Natural killer cell (primary cell): ENCODE measurements at regions not wholly inside any gene's neighbourhood (a gene's known extent, or its start where the extent isn't known, plus 50 kb on each side); places are given as distances from the start of the nearest gene placed in this dataset.

Source experiments
- ATAC-seq, 3 donors: fragments of 150-1000 bp in 2 of 3; fragments of 200-7000 bp in 1 of 3; cut with Tn5 transposase; 1 replicate in 1 of 3; 2 replicates in 2 of 3; pipeline ENCODE4 v1.10.0; 2021; ENCODE audit warnings: mild to moderate bottlenecking in 2 of 3, moderate library complexity in 2 of 3
- DNase-seq, 2 donors: peaks; one replicate each; pipeline versions ENCODE4 v3.0.0 to v3.0.0-alpha.2; 2013 to 2021; ENCODE audit warnings: mixed read lengths in 1 of 2
- H3K27ac ChIP-seq: one replicate; pipeline ENCODE4 v1.5.1; 2013; ENCODE audit warnings: mild to moderate bottlenecking, low read length
- H3K27me3 ChIP-seq: one replicate; pipeline ENCODE4 v1.6.1; 2013; ENCODE audit warnings: low read length; ENCODE audit not compliant: control insufficient read depth, insufficient read depth
- H3K36me3 ChIP-seq: one replicate; pipeline ENCODE4 v1.6.1; 2013; ENCODE audit warnings: low read length; ENCODE audit not compliant: control insufficient read depth, insufficient read depth
- H3K4me1 ChIP-seq: one replicate; pipeline ENCODE4 v1.6.1; 2013; ENCODE audit warnings: low read length; ENCODE audit not compliant: control insufficient read depth, insufficient read depth
- H3K4me3 ChIP-seq: one replicate; pipeline ENCODE4 v1.5.1; 2013; ENCODE audit warnings: low read length
- H3K9me3 ChIP-seq: one replicate; pipeline ENCODE4 v1.6.1; 2013; ENCODE audit warnings: low read length; ENCODE audit not compliant: control insufficient read depth, insufficient read depth
- H3K27ac Mint-ChIP-seq, 2 donors: one replicate each; pipeline ENCODE4 v1.8.0; 2022; ENCODE audit warnings: mild to moderate bottlenecking in 2 of 2, mixed read lengths in 2 of 2, moderate library complexity in 1 of 2
- H3K27me3 Mint-ChIP-seq, 2 donors: one replicate each; pipeline ENCODE4 v1.8.0; 2022; ENCODE audit warnings: low read depth in 2 of 2, mixed read lengths in 2 of 2
- H3K36me3 Mint-ChIP-seq: one replicate; pipeline ENCODE4 v1.8.0; 2022; ENCODE audit warnings: mixed read lengths
- H3K4me1 Mint-ChIP-seq, 2 donors: one replicate each; pipeline ENCODE4 v1.8.0; 2022; ENCODE audit warnings: mixed read lengths in 2 of 2
- H3K4me3 Mint-ChIP-seq: one replicate; pipeline ENCODE4 v1.8.0; 2022; ENCODE audit warnings: mild to moderate bottlenecking, moderate library complexity, mixed read lengths
- H3K9me3 Mint-ChIP-seq, 2 donors: one replicate each; pipeline ENCODE4 v1.8.0; 2022; ENCODE audit warnings: mixed read lengths in 2 of 2
- WGBS: methylation state at CpG from one replicate; pipeline ENCODE4 v1.1.7; 2013; ENCODE audit warnings: missing lambda C conversion rate; ENCODE audit not compliant: insufficient coverage; 5-methylcytosine and 5-hydroxymethylcytosine counted together
- intact Hi-C: fragments of 100-400 bp; cut with micrococcal nuclease; formaldehyde crosslinking; loops from one replicate; pipeline ENCODE4 v1.14.2; 2022
- TF ChIP-seq, protein P1 (sequence below): fragments of 200-600 bp; IDR thresholded peaks from one replicate; pipeline ENCODE4 v1.8.0; 2022; ENCODE audit warnings: antibody characterized with exemption

DNA sequence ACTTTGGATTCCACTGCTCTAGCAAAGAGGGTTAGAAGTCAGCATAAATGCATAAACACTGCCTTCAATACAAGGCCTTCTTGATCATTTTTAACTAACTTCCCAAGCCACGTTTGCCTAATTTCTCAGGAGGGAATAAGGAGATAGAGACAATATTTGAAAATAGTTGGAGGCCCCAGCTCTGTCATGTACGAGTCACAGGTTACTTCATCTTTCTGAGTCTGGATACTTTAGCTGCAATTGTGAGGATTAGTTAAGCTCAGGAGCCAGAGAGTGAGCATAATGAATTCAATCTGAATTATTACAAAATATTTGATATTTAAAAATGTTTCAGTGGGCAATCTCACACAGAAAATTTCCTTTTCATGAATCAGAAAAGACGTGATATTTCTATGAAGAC, 298.9 kb downstream of the SHOX2 start:
- Histone ChIP-seq H3K9me3 (peaks cover 4% of the 10 kb centered on the region), H3K4me3 (no peak overlapping the region), H3K36me3 (no peaks in the 10 kb centered on the region), H3K27me3 (no peaks in the 10 kb centered on the region), H3K4me1 (no peaks in the 10 kb centered on the region), H3K27ac (no peak overlapping the region)
- peaks cover 5% of the 10 kb centered on the region in 2 donors for H3K9me3 Mint-ChIP-seq
- WGBS = 83% methylated on average over 1 of the region's 3 CpGs
- no peaks in the 10 kb centered on the region for H3K27me3 Mint-ChIP-seq
- H3K27ac Mint-ChIP-seq = no peak overlapping the region
- no peaks in the 10 kb centered on the region for H3K36me3 Mint-ChIP-seq
- DNase-seq = no peak
- no peak for ATAC-seq
- intact Hi-C loops = no loop called here
- H3K4me1 Mint-ChIP-seq = no peaks in the 10 kb centered on the region
- TF ChIP-seq, protein P1, sequence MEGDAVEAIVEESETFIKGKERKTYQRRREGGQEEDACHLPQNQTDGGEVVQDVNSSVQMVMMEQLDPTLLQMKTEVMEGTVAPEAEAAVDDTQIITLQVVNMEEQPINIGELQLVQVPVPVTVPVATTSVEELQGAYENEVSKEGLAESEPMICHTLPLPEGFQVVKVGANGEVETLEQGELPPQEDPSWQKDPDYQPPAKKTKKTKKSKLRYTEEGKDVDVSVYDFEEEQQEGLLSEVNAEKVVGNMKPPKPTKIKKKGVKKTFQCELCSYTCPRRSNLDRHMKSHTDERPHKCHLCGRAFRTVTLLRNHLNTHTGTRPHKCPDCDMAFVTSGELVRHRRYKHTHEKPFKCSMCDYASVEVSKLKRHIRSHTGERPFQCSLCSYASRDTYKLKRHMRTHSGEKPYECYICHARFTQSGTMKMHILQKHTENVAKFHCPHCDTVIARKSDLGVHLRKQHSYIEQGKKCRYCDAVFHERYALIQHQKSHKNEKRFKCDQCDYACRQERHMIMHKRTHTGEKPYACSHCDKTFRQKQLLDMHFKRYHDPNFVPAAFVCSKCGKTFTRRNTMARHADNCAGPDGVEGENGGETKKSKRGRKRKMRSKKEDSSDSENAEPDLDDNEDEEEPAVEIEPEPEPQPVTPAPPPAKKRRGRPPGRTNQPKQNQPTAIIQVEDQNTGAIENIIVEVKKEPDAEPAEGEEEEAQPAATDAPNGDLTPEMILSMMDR = no peak
- H3K4me3 Mint-ChIP-seq = no peak overlapping the region

DNA sequence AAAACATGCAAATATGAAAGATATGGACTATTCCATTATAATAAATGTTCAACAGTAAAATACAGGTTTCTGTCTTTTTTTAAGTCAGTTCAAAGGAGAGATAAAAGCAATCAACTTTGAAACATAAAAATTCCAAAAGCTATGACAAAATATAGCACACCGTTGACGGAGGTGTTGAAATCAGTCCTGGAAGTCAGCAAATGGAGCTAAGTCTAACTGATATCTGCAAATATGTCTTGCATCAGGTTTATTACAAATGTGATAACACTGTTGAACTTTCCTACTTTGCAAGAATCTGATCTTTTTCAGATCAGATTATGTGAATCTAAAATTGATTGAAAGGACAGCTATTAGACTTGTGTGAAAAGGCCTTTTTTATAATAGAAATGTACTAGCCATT, 300.7 kb downstream of the SHOX2 start:
- Mint-ChIP-seq H3K4me1 (no peaks in the 10 kb centered on the region), H3K27ac (no peak overlapping the region), H3K9me3 (peaks cover 13 to 14% of the 10 kb centered on the region in 2 donors), H3K27me3 (no peaks in the 10 kb centered on the region), H3K4me3 (no peak overlapping the region), H3K36me3 (peaks cover 9% of the 10 kb centered on the region)
- Histone ChIP-seq H3K9me3 (peaks cover 4% of the 10 kb centered on the region), H3K36me3 (no peaks in the 10 kb centered on the region), H3K27me3 (no peaks in the 10 kb centered on the region), H3K27ac (no peak overlapping the region), H3K4me3 (no peak overlapping the region), H3K4me1 (no peaks in the 10 kb centered on the region)
- TF ChIP-seq, protein P1 = no peak
- ATAC-seq (no peak), DNase-seq (no peak)
- intact Hi-C loops = no loop called here
- WGBS = 100% methylated on average over 2 of the region's 2 CpGs

DNA sequence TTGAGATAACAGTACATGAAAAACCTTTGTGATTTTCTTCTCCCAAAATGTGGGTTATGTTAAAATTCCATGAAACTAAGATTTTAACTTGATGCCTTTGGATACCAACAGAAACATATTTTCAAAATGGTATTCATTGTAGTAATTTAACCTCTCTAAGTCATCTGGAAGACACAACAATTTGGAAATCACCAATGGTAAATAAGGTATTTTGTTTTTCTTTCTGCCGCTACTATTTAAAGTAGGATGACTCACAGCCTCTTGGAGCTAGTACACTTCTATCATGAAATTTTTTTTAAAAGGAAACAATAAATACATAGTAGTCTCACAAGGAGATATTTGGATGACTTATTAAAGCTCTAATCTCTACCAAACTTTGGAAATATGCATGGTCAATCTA, 291.6 kb upstream of the VEPH1 start:
- intact Hi-C loops = no loop called here
- ATAC-seq (no peak), DNase-seq (no peak)
- no peaks in the 10 kb centered on the region for H3K36me3 Mint-ChIP-seq
- TF ChIP-seq, protein P1 = no peak
- peaks cover 2 to 9% of the 10 kb centered on the region in 2 donors for H3K9me3 Mint-ChIP-seq
- H3K36me3 ChIP-seq = no peaks in the 10 kb centered on the region
- H3K27me3 ChIP-seq = no peaks in the 10 kb centered on the region
- H3K4me1 Mint-ChIP-seq = no peaks in the 10 kb centered on the region
- no peak overlapping the region for H3K27ac ChIP-seq
- no peak overlapping the region for H3K27ac Mint-ChIP-seq
- H3K4me1 ChIP-seq = no peaks in the 10 kb centered on the region
- no peaks in the 10 kb centered on the region for H3K9me3 ChIP-seq
- no peak overlapping the region for H3K4me3 ChIP-seq
- no CpG with 5 or more reads among the region's 1 CpG for WGBS
- no peaks in the 10 kb centered on the region for H3K27me3 Mint-ChIP-seq
- H3K4me3 Mint-ChIP-seq = no peak overlapping the region

DNA sequence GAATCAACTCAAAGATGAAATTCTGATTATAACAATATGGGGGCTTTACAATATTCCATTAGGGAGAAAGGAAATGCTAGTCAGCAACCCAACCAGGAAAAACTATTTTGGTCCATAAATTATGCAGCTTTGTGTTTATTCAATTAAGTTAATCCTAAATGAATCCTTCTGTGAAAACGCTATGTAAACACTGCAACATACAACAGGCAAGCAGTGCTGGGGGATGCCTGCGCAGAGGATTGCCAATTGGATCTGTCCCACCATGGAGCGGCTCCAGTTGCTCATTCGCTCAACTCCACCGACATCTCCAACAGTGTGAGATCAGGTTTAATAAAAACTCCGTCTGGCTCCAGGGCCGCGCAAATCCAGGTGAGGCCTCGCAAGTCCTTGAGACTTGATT, 290.5 kb upstream of the VEPH1 start:
- Mint-ChIP-seq H3K4me3 (no peak overlapping the region), H3K27me3 (no peaks in the 10 kb centered on the region), H3K9me3 (peaks cover 5 to 14% of the 10 kb centered on the region in 2 donors), H3K27ac (no peak overlapping the region), H3K4me1 (no peaks in the 10 kb centered on the region), H3K36me3 (no peaks in the 10 kb centered on the region)
- intact Hi-C loops = no loop called here
- Histone ChIP-seq H3K27ac (no peak overlapping the region), H3K27me3 (no peaks in the 10 kb centered on the region), H3K4me1 (no peaks in the 10 kb centered on the region), H3K9me3 (no peaks in the 10 kb centered on the region), H3K4me3 (no peak overlapping the region), H3K36me3 (no peaks in the 10 kb centered on the region)
- TF ChIP-seq, protein P1 = no peak
- ATAC-seq (no peak), DNase-seq (no peak)
- 97% methylated on average over 9 of the region's 9 CpGs for WGBS
